ENCODE measurements at regions not wholly inside any gene's neighbourhood (a gene's known extent, or its start where the extent isn't known, plus 50 kb on each side); places are given as distances from the start of the nearest gene placed in this dataset.

DNA sequence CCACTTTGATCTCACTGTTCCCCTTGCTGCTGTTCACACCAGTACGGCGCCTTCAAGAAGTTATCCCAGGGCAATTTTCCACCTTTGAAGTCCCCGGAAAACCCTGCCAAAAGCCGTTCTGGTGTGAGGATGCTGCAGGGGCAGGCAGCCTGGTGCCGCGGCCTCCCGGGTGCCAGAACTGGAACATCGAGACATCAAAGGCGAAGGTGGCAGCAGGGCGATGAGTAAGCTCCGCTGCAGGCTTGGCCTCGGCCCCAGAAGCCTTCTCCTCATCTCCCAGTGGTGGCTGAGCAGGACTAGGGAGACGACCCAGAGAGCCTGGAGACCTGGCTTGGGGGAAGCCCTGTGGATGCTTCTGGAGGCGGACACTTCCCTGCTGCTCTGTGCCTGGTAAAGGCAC is 115.3 kb upstream of the MSX2 start:
- no peak overlapping the region for H3K27ac ChIP-seq
- no peaks in the 10 kb centered on the region for H3K4me1 ChIP-seq
- no peak overlapping the region for H3K4me3 ChIP-seq
- no peaks in the 10 kb centered on the region for H3K36me3 ChIP-seq
- H3K9me3 ChIP-seq: no peaks in the 10 kb centered on the region
- DNase-seq (ENCODE audit: low spot score in 2 of 2): no peak
- H3K27me3 ChIP-seq: no peaks in the 10 kb centered on the region
- no peak for TF ChIP-seq CTCF (IDR thresholded peaks at IDR 0.05)
- no peak for TF ChIP-seq EP300 (IDR thresholded peaks at IDR 0.05)
- TF ChIP-seq POLR2A (IDR thresholded peaks at IDR 0.05): no peak
- WGBS, 2 donors: 55 to 71% methylated on average over 13 to 14 of the region's 14 CpGs

DNA sequence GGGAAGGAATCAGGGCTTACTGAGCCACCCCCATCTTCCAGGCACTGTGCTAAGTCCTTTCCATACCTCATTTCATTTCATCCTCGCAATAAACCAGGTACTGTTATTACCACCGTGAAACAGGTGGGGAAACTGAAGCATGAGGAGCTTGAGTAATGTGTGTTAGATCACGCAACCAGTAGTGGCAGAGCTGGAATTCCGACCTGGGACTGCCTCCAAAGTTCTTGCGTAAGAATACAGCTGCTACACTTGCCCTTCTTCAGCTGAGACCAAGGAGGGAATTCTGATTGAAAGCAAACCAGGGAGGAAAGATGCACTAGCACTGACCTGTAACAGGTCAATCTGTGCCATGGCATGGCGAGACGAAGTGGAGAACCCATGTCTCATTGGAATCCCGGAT is 113.4 kb upstream of the MSX2 start:
- no peak overlapping the region for H3K27ac ChIP-seq
- TF ChIP-seq CTCF (IDR thresholded peaks at IDR 0.05) (no peak), EP300 (IDR thresholded peaks at IDR 0.05) (no peak), POLR2A (IDR thresholded peaks at IDR 0.05) (no peak)
- H3K9me3 ChIP-seq: peaks cover 0 to 4% (median 0%) of the 10 kb centered on the region in 4 donors
- H3K27me3 ChIP-seq: no peaks in the 10 kb centered on the region
- no peak overlapping the region for H3K4me3 ChIP-seq
- no peaks in the 10 kb centered on the region for H3K36me3 ChIP-seq
- DNase-seq (ENCODE audit: low spot score in 2 of 2): peak in 1 of 2 donors; percentile 14
- no peaks in the 10 kb centered on the region for H3K4me1 ChIP-seq
- 70 to 73% methylated on average over 8 of the region's 8 CpGs for WGBS, 2 donors

DNA sequence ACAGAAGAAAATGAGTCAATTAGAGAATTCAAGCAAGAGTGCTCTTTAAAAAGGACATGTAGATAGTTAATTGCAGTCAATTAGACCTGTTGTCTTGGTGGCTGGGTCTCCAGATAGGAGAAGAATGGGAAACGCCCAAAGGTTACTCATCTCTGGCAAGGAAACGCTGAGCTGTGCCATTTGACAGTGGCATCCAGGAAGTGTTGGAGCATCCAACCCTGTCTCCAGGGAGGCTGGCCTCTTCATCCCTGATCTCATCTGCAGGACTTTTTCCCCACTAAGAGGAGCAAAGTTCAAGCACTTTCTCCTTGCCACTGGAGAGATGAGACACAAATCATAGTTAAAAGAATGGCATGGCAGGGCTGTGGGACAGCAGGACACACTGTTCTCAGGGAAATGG is 111.7 kb upstream of the MSX2 start:
- Histone ChIP-seq H3K36me3 (no peaks in the 10 kb centered on the region), H3K27me3 (no peaks in the 10 kb centered on the region), H3K9me3 (peaks cover 0 to 4% (median 0%) of the 10 kb centered on the region in 4 donors), H3K4me3 (no peak overlapping the region), H3K27ac (no peak overlapping the region), H3K4me1 (no peaks in the 10 kb centered on the region)
- no peak for TF ChIP-seq EP300 (IDR thresholded peaks at IDR 0.05)
- no peak for TF ChIP-seq POLR2A (IDR thresholded peaks at IDR 0.05)
- TF ChIP-seq CTCF (IDR thresholded peaks at IDR 0.05): no peak
- 53 to 63% methylated on average over 2 of the region's 2 CpGs for WGBS, 2 donors
- DNase-seq (ENCODE audit: low spot score in 2 of 2): no peak

DNA sequence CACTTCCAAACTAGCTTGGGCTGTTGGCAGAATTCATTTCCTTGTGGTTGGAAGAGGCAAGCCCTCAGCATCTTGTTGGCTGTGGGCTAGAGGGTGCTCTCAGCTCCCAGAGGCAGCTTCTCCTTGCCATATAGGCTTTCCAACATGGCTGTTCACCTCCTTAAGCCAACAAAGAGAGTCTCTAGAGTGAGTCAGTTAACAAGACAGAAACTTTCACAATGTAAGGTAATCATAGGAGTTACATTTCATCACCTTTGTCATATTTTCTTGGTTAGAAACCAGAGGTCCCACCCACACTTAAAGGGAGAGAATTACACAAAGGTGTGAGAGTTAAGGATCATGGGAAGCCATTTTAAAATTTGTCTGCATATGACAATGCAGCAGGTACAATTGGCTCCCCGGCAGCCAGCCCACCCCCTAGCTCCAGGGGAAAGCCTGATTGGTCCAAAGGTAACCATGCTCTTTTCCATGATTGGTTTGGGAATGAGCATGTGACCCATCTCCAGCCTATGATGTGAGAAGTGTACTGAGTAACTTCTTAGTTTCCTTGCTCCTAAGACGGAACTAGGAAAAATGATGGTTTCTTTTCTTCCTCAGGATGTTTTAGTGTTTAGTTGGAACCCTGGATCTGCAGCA is 109.8 kb upstream of the MSX2 start:
- Histone ChIP-seq H3K27me3 (no peaks in the 10 kb centered on the region), H3K4me3 (no peak overlapping the region), H3K9me3 (peaks cover 0 to 4% (median 0%) of the 10 kb centered on the region in 4 donors), H3K27ac (no peak overlapping the region), H3K4me1 (no peaks in the 10 kb centered on the region), H3K36me3 (no peaks in the 10 kb centered on the region)
- DNase-seq (ENCODE audit: low spot score in 2 of 2): no peak
- TF ChIP-seq POLR2A (IDR thresholded peaks at IDR 0.05) (no peak), CTCF (IDR thresholded peaks at IDR 0.05) (no peak), EP300 (IDR thresholded peaks at IDR 0.05) (no peak)
- WGBS, 2 donors: 89 to 95% methylated on average over 2 of the region's 2 CpGs

DNA sequence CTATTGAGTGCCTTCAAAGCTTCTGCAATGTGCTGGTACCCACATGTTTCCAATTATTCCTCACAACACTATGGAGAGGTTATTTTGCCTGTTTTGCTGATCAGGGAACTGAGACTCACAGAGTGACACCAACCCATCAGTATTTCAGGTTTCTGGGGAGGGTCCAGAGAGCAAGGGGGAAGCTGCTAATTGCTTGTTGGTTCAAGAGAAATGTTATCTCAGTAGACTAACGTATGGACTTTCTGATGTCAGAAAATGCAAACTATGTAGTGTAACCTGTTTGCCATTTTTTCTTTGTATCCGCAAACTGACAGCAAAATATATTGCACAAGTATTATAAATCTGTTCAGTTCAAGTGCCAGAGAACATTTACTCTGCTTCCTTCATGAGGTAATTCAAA is 108.3 kb upstream of the MSX2 start:
- no peak overlapping the region for H3K4me3 ChIP-seq
- no peaks in the 10 kb centered on the region for H3K4me1 ChIP-seq
- H3K36me3 ChIP-seq: no peaks in the 10 kb centered on the region
- H3K27ac ChIP-seq: no peak overlapping the region
- no peak for DNase-seq (ENCODE audit: low spot score in 2 of 2)
- TF ChIP-seq EP300 (IDR thresholded peaks at IDR 0.05) (no peak), POLR2A (IDR thresholded peaks at IDR 0.05) (no peak), CTCF (IDR thresholded peaks at IDR 0.05) (no peak)
- H3K27me3 ChIP-seq: no peaks in the 10 kb centered on the region
- peaks cover 0 to 4% (median 0%) of the 10 kb centered on the region in 4 donors for H3K9me3 ChIP-seq
- WGBS, 2 donors: 37 to 70% methylated on average over 2 of the region's 2 CpGs

All from tibial nerve (tissue), 4 donors.